K562 (cell line): ENCODE measurements at regions not wholly inside any gene's neighbourhood (a gene's known extent, or its start where the extent isn't known, plus 50 kb on each side); places are given as distances from the start of the nearest gene placed in this dataset. TPM values are rescaled to one million over a fixed set of nuclear protein-coding genes. Genes with fewer than 3 reads are reported as not detected.

Source experiments
- small RNA-seq: library from RNA; depleted of rRNA; stranded (forward); fragments of <200 nt; gene quantifications from one replicate; pipeline ENCODE3, GENCODE V24; 2014

Small RNAs in the stretch of these regions (small RNA-seq; reads per million reads assigned to genes)
- not detected for gene AC008033.2
